SK-N-SH (cell line): ENCODE measurements at regions not wholly inside any gene's neighbourhood (a gene's known extent, or its start where the extent isn't known, plus 50 kb on each side); places are given as distances from the start of the nearest gene placed in this dataset.

Experiments used
- CTCF ChIA-PET: fragments of 300-600, 350-600 bp; formaldehyde crosslinking; extraction: SDS; loops from one replicate; lab custom pipeline; 2021; lab: Yijun Ruan, JAX
- POLR2A ChIA-PET: fragments of 350-600 bp; sonication (Branson Sonifier 250); formaldehyde crosslinking; extraction: SDS; loops from one replicate; lab custom pipeline; 2020; ENCODE audit warnings: antibody characterized with exemption, inconsistent platforms; lab: Yijun Ruan, JAX
- DNase-seq: peaks from one replicate; pipeline ENCODE4 v3.0.0; 2012
- H2AFZ ChIP-seq: fragments of 200-600 bp; sonication (generic); 2 replicates; pipeline ENCODE4 v1.8.1; 2016; ENCODE audit warnings: antibody characterized with exemption, mild to moderate bottlenecking, low read depth
- H3F3A ChIP-seq: fragments of 200-600 bp; sonication (generic); replicated peaks from 2 replicates; pipeline ENCODE3; 2016; ENCODE audit warnings: antibody characterized with exemption, mild to moderate bottlenecking; ENCODE audit not compliant: insufficient read depth
- H3K27ac ChIP-seq, 2 experiments: fragments of 200-500 bp in 1 of 2; fragments of 200-600 bp in 1 of 2; sonication (Bioruptor generic) in 1 of 2; sonication (generic), shearing (Covaris generic) in 1 of 2; 2 replicates each; pipeline versions ENCODE4 v1.5.1 to v1.6.1; 2014 to 2016; ENCODE audit warnings: low read depth in 2 of 2, inconsistent platforms in 1 of 2, low read length in 1 of 2, mild to moderate bottlenecking in 1 of 2, mixed read lengths in 1 of 2
- H3K27me3 ChIP-seq: fragments of 200-600 bp; sonication (generic), shearing (Covaris generic); 2 replicates; pipeline ENCODE4 v1.6.1; 2016; ENCODE audit warnings: mixed run types; ENCODE audit not compliant: insufficient read depth
- H3K36me3 ChIP-seq, 2 experiments: fragments of 200-500 bp in 1 of 2; fragments of 200-600 bp in 1 of 2; sonication (Bioruptor generic) in 1 of 2; sonication (generic) in 1 of 2; replicated peaks in 1 of 2; 2 replicates each; pipeline versions ENCODE3 to v1.5.1; 2014 to 2016; ENCODE audit warnings: low read length in 1 of 2, mild to moderate bottlenecking in 1 of 2; ENCODE audit not compliant: insufficient read depth in 2 of 2, control insufficient read depth in 1 of 2
- H3K4me1 ChIP-seq, 2 experiments: fragments of 200-500 bp in 1 of 2; fragments of 200-600 bp in 1 of 2; sonication (Bioruptor generic) in 1 of 2; sonication (generic), shearing (Covaris generic) in 1 of 2; 2 replicates each; pipeline versions ENCODE4 v1.5.1 to v1.6.1; 2014 to 2016; ENCODE audit warnings: low read depth in 1 of 2, low read length in 1 of 2, mixed run types in 1 of 2; ENCODE audit not compliant: insufficient read depth in 2 of 2, control insufficient read depth in 1 of 2
- H3K4me2 ChIP-seq: fragments of 200-600 bp; sonication (generic), shearing (Covaris generic); 2 replicates; pipeline ENCODE4 v1.6.1; 2017; ENCODE audit warnings: mixed run types
- H3K4me3 ChIP-seq, 2 experiments: fragments of 200-500 bp in 1 of 2; fragments of 200-600 bp in 1 of 2; sonication (Bioruptor generic) in 1 of 2; sonication (generic), shearing (Covaris generic) in 1 of 2; 2 replicates each; pipeline versions ENCODE4 v1.5.1 to v1.8.1; 2014 to 2016; ENCODE audit warnings: low read depth in 2 of 2, inconsistent platforms in 1 of 2, low read length in 1 of 2, mild to moderate bottlenecking in 1 of 2, mixed read lengths in 1 of 2, moderate library complexity in 1 of 2
- H3K79me2 ChIP-seq: fragments of 200-600 bp; sonication (generic); 2 replicates; pipeline ENCODE4 v1.8.1; 2017; ENCODE audit warnings: mild to moderate bottlenecking; ENCODE audit not compliant: insufficient read depth
- H3K9ac ChIP-seq: fragments of 200-600 bp; sonication (generic); 2 replicates; pipeline ENCODE4 v1.6.1; 2017; ENCODE audit warnings: mixed run types
- H3K9me2 ChIP-seq: fragments of 200-600 bp; sonication (generic); 2 replicates; pipeline ENCODE4 v1.6.1; 2017; ENCODE audit warnings: mixed run types
- H3K9me3 ChIP-seq: fragments of 200-600 bp; sonication (generic); 2 replicates; pipeline ENCODE4 v1.6.1; 2017; ENCODE audit warnings: mixed run types, mild to moderate bottlenecking, moderate library complexity
- H4K20me1 ChIP-seq: fragments of 200-600 bp; sonication (generic); 2 replicates; pipeline ENCODE4 v1.6.1; 2017; ENCODE audit warnings: mild to moderate bottlenecking, mixed run types; ENCODE audit not compliant: insufficient read depth
- EZH2phosphoT487 ChIP-seq: fragments of 200-600 bp; sonication (generic); IDR thresholded peaks from 2 replicates; pipeline ENCODE4 v1.6.1; 2017; ENCODE audit warnings: low read depth, mixed run types, mild to moderate bottlenecking, antibody characterized with exemption, moderate library complexity, borderline replicate concordance
- FOXJ3 ChIP-seq: sonication (generic); formaldehyde crosslinking; IDR thresholded peaks from 2 replicates; pipeline ENCODE4 v1.5.1; 2020; ENCODE audit warnings: mild to moderate bottlenecking, missing genetic modification reagents
- RFX5 ChIP-seq: IDR thresholded peaks from 2 replicates; pipeline ENCODE4 v1.6.1; 2012; ENCODE audit warnings: mild to moderate bottlenecking, improper control_type of control experiment, low read length
- SIN3A ChIP-seq: IDR thresholded peaks from 2 replicates; pipeline ENCODE4 v1.6.1; 2012; ENCODE audit warnings: low read depth, mild to moderate bottlenecking, low read length, moderate library complexity, borderline replicate concordance
- SMC3 ChIP-seq: IDR thresholded peaks from 2 replicates; pipeline ENCODE4 v1.6.1; 2012; ENCODE audit warnings: low read depth, low read length, improper control_type of control experiment
- TCF12 ChIP-seq: IDR thresholded peaks from 2 replicates; pipeline ENCODE4 v1.4.0; 2012
- WGBS: methylation state at CpG from one replicate; pipeline ENCODE4 v1.1.6; 2017; ENCODE audit warnings: low lambda C conversion rate; 5-methylcytosine and 5-hydroxymethylcytosine counted together
- TF ChIP-seq, protein P1 (sequence below): IDR thresholded peaks from 2 replicates; pipeline ENCODE4 v1.6.1; 2012; ENCODE audit warnings: mild to moderate bottlenecking, low read depth, low read length, moderate library complexity
- TF ChIP-seq, protein P2 (sequence below): fragments of 200-600 bp; sonication (generic); IDR thresholded peaks from 2 replicates; pipeline ENCODE4 v1.6.1; 2017; ENCODE audit warnings: antibody characterized with exemption, mild to moderate bottlenecking, moderate library complexity
- TF ChIP-seq, protein P3 (sequence below): IDR thresholded peaks from 2 replicates; pipeline ENCODE4 v1.4.0; 2012; ENCODE audit warnings: low read depth
- TF ChIP-seq, protein P4 (sequence below): IDR thresholded peaks from 2 replicates; pipeline ENCODE4; 2012

DNA sequence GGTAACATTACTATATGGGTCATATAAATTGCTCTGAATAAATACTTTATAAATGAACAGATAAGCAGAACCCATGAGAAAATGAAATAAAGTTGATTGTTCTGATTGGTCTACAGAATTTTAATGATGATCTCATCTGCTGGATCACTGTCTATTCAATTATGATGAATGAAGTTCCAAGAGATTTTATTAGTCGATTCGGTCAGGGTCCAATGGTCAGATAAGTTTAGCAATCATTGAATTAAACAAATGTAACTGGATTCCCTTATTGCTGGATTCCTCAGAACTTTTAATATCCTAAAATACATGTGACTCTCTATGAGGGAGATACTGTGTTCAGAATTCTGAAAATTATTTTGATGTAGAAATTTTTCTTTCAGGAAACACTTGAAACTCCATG is 715.2 kb downstream of the EPM2A start:
- Histone ChIP-seq H3K9me3 (no peaks in the 10 kb centered on the region), H3F3A (peaks cover 9% of the 10 kb centered on the region), H3K4me1 (peaks cover 0 to 13% of the 10 kb centered on the region in 2 experiments; a peak in 2 of 4 replicates), H3K4me2 (no peak overlapping the region), H3K27me3 (no peaks in the 10 kb centered on the region), H3K4me3 (no peak overlapping the region), H3K36me3 (no peaks in the 10 kb centered on the region), H3K9me2 (no peaks in the 10 kb centered on the region), H3K79me2 (no peaks in the 10 kb centered on the region), H3K27ac (no peak overlapping the region), H2AFZ (no peak overlapping the region), H4K20me1 (no peaks in the 10 kb centered on the region), H3K9ac (no peak overlapping the region)
- DNase-seq: no peak
- ChIA-PET CTCF (no interaction called here), POLR2A (no interaction called here)
- 93% methylated on average over 2 of the region's 2 CpGs for WGBS
- TF ChIP-seq, protein P1, sequence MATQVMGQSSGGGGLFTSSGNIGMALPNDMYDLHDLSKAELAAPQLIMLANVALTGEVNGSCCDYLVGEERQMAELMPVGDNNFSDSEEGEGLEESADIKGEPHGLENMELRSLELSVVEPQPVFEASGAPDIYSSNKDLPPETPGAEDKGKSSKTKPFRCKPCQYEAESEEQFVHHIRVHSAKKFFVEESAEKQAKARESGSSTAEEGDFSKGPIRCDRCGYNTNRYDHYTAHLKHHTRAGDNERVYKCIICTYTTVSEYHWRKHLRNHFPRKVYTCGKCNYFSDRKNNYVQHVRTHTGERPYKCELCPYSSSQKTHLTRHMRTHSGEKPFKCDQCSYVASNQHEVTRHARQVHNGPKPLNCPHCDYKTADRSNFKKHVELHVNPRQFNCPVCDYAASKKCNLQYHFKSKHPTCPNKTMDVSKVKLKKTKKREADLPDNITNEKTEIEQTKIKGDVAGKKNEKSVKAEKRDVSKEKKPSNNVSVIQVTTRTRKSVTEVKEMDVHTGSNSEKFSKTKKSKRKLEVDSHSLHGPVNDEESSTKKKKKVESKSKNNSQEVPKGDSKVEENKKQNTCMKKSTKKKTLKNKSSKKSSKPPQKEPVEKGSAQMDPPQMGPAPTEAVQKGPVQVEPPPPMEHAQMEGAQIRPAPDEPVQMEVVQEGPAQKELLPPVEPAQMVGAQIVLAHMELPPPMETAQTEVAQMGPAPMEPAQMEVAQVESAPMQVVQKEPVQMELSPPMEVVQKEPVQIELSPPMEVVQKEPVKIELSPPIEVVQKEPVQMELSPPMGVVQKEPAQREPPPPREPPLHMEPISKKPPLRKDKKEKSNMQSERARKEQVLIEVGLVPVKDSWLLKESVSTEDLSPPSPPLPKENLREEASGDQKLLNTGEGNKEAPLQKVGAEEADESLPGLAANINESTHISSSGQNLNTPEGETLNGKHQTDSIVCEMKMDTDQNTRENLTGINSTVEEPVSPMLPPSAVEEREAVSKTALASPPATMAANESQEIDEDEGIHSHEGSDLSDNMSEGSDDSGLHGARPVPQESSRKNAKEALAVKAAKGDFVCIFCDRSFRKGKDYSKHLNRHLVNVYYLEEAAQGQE: no peak
- no peak for TF ChIP-seq TCF12
- TF ChIP-seq, protein P2, sequence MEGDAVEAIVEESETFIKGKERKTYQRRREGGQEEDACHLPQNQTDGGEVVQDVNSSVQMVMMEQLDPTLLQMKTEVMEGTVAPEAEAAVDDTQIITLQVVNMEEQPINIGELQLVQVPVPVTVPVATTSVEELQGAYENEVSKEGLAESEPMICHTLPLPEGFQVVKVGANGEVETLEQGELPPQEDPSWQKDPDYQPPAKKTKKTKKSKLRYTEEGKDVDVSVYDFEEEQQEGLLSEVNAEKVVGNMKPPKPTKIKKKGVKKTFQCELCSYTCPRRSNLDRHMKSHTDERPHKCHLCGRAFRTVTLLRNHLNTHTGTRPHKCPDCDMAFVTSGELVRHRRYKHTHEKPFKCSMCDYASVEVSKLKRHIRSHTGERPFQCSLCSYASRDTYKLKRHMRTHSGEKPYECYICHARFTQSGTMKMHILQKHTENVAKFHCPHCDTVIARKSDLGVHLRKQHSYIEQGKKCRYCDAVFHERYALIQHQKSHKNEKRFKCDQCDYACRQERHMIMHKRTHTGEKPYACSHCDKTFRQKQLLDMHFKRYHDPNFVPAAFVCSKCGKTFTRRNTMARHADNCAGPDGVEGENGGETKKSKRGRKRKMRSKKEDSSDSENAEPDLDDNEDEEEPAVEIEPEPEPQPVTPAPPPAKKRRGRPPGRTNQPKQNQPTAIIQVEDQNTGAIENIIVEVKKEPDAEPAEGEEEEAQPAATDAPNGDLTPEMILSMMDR: no peak
- TF ChIP-seq EZH2phosphoT487: no peak
- TF ChIP-seq SMC3: no peak
- TF ChIP-seq, protein P3, sequence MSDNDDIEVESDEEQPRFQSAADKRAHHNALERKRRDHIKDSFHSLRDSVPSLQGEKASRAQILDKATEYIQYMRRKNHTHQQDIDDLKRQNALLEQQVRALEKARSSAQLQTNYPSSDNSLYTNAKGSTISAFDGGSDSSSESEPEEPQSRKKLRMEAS: no peak
- TF ChIP-seq FOXJ3 (CRISPR knock-in tag): no peak
- TF ChIP-seq SIN3A: no peak

DNA sequence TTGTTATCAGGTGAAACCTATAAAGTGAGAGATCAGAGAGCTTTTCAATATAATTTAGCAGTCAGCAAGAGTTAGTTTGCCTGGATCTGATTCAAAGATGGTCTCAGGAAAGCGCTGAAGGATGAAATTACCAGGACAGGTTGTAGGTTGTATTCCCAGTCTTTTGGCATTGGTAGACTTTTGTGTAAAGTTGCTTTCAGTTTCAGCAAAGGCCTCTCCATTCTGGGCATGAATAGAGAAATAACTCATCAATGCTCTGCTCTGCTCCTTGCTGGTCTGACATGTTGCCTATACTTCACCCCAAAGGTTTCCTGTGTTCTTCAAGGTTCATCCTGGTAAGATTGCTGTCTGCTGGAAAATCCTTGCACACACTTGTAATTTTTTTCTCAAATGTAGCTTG is 714.8 kb downstream of the EPM2A start:
- H3K4me2 ChIP-seq: no peak overlapping the region
- DNase-seq: no peak
- H2AFZ ChIP-seq: no peak overlapping the region
- WGBS: 80% methylated on average over 1 of the region's 1 CpG
- no peaks in the 10 kb centered on the region for H4K20me1 ChIP-seq
- POLR2A ChIA-PET: no interaction called here
- peaks cover 0 to 13% of the 10 kb centered on the region in 2 experiments; a peak in 2 of 4 replicates for H3K4me1 ChIP-seq
- no peaks in the 10 kb centered on the region for H3K27me3 ChIP-seq
- no peaks in the 10 kb centered on the region for H3K79me2 ChIP-seq
- H3K9ac ChIP-seq: no peak overlapping the region
- CTCF ChIA-PET: no interaction called here
- H3F3A ChIP-seq: peaks cover 7% of the 10 kb centered on the region
- H3K9me3 ChIP-seq: no peaks in the 10 kb centered on the region; the same call in 1 of the 2 replicates
- no peaks in the 10 kb centered on the region for H3K36me3 ChIP-seq
- no peaks in the 10 kb centered on the region for H3K9me2 ChIP-seq
- H3K27ac ChIP-seq: no peak overlapping the region
- TF ChIP-seq EZH2phosphoT487 (no peak), RFX5 (no peak)
- TF ChIP-seq, protein P4, sequence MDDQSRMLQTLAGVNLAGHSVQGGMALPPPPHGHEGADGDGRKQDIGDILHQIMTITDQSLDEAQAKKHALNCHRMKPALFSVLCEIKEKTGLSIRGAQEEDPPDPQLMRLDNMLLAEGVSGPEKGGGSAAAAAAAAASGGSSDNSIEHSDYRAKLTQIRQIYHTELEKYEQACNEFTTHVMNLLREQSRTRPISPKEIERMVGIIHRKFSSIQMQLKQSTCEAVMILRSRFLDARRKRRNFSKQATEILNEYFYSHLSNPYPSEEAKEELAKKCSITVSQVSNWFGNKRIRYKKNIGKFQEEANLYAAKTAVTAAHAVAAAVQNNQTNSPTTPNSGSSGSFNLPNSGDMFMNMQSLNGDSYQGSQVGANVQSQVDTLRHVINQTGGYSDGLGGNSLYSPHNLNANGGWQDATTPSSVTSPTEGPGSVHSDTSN: no peak
- TF ChIP-seq, protein P1: no peak
- H3K4me3 ChIP-seq: no peak overlapping the region
